Endodermal cell (in vitro differentiated cells): ENCODE measurements at regions not wholly inside any gene's neighbourhood (a gene's known extent, or its start where the extent isn't known, plus 50 kb on each side); places are given as distances from the start of the nearest gene placed in this dataset.

Experiments
- DNase-seq: peaks from one replicate; pipeline ENCODE4 v3.0.0-alpha.2; 2017
- H3K27ac ChIP-seq: 2 replicates; pipeline ENCODE4 v1.5.1; 2013; ENCODE audit warnings: mild to moderate bottlenecking, low read depth, low read length, moderate library complexity
- H3K27me3 ChIP-seq: 2 replicates; pipeline ENCODE4 v1.6.1; 2013; ENCODE audit warnings: mild to moderate bottlenecking, low read length, moderate library complexity; ENCODE audit not compliant: insufficient read depth, control insufficient read depth, poor library complexity, severe bottlenecking
- H3K36me3 ChIP-seq: 2 replicates; pipeline ENCODE4 v1.7.0; 2013; ENCODE audit warnings: mild to moderate bottlenecking, low read length, moderate library complexity; ENCODE audit not compliant: control insufficient read depth, insufficient read depth
- H3K4me1 ChIP-seq: one replicate; pipeline ENCODE4 v1.7.0; 2013; ENCODE audit warnings: low read length; ENCODE audit not compliant: control insufficient read depth, insufficient read depth
- H3K4me3 ChIP-seq: 2 replicates; pipeline ENCODE4 v1.5.1; 2013; ENCODE audit warnings: mild to moderate bottlenecking, low read length, moderate library complexity
- H3K9ac ChIP-seq: 2 replicates; pipeline ENCODE4 v1.6.1; 2013; ENCODE audit warnings: mild to moderate bottlenecking, low read length, moderate library complexity; ENCODE audit not compliant: poor library complexity, severe bottlenecking; ENCODE audit errors: extremely low read depth
- H3K9me3 ChIP-seq: 2 replicates; pipeline ENCODE4 v1.6.1; 2013; ENCODE audit warnings: mild to moderate bottlenecking, low read length, moderate library complexity; ENCODE audit not compliant: control insufficient read depth
- H3K27ac Mint-ChIP-seq: 2 replicates; pipeline ENCODE4 v1.8.0; 2020; ENCODE audit warnings: mixed read lengths
- H3K27me3 Mint-ChIP-seq: 2 replicates; pipeline ENCODE4 v1.8.0; 2021; ENCODE audit warnings: mild to moderate bottlenecking, mixed read lengths; ENCODE audit not compliant: insufficient read depth
- H3K36me3 Mint-ChIP-seq: 2 replicates; pipeline ENCODE4 v1.8.0; 2020; ENCODE audit warnings: low read depth, mixed read lengths
- H3K4me1 Mint-ChIP-seq: 2 replicates; pipeline ENCODE4 v1.8.0; 2020; ENCODE audit warnings: mixed read lengths
- H3K4me3 Mint-ChIP-seq: 2 replicates; pipeline ENCODE4 v1.8.0; 2020; ENCODE audit warnings: mild to moderate bottlenecking, moderate library complexity, mixed read lengths
- H3K9me3 Mint-ChIP-seq: 2 replicates; pipeline ENCODE4 v1.8.0; 2020; ENCODE audit warnings: mild to moderate bottlenecking, mixed read lengths
- CTCF ChIP-seq: fragments of 200-600 bp; sonication (generic); conservative IDR thresholded peaks from 2 replicates; pipeline ENCODE4 v1.5.0; 2021; ENCODE audit warnings: antibody characterized with exemption, mild to moderate bottlenecking
- WGBS, 2 experiments: methylation state at CpG; one replicate each; pipeline versions ENCODE4 v1.1.5 to v1.1.7; 2013; ENCODE audit warnings: missing lambda C conversion rate in 2 of 2, mixed read lengths in 1 of 2; ENCODE audit not compliant: insufficient coverage in 1 of 2, insufficient read length in 1 of 2; 5-methylcytosine and 5-hydroxymethylcytosine counted together

GRCh38 chr6:105851113-105851580, 235.0 kb upstream of the PRDM1 start:
- peak; percentile 78 for DNase-seq
- H3K4me1 Mint-ChIP-seq: peaks cover 23% of the 10 kb centered on the region
- H3K27me3 Mint-ChIP-seq: peaks cover 2% of the 10 kb centered on the region
- Histone ChIP-seq H3K27ac (no peak overlapping the region), H3K9ac (no peak overlapping the region), H3K36me3 (no peaks in the 10 kb centered on the region), H3K4me1 (peaks cover 12% of the 10 kb centered on the region), H3K4me3 (peak overlapping the region; percentile 38), H3K27me3 (no peaks in the 10 kb centered on the region), H3K9me3 (peaks cover 6% of the 10 kb centered on the region)
- peaks cover 4% of the 10 kb centered on the region for H3K36me3 Mint-ChIP-seq
- H3K27ac Mint-ChIP-seq: peak overlapping the region; percentile 22
- peaks cover 19% of the 10 kb centered on the region for H3K9me3 Mint-ChIP-seq
- no peak overlapping the region for H3K4me3 Mint-ChIP-seq
- no peak for TF ChIP-seq CTCF
- WGBS, 2 experiments: 30 to 41% methylated on average over 4 to 10 of the region's 10 CpGs

- Histone ChIP-seq H3K4me1 (peaks cover 12% of the 10 kb centered on the region), H3K36me3 (no peaks in the 10 kb centered on the region), H3K27me3 (no peaks in the 10 kb centered on the region), H3K9me3 (peaks cover 5% of the 10 kb centered on the region), H3K9ac (no peak overlapping the region), H3K27ac (no peak overlapping the region), H3K4me3 (no peak overlapping the region)
- peaks cover 2% of the 10 kb centered on the region for H3K27me3 Mint-ChIP-seq
- H3K4me1 Mint-ChIP-seq: peaks cover 23% of the 10 kb centered on the region
- peak overlapping the region; percentile 22 for H3K27ac Mint-ChIP-seq
- WGBS, 2 experiments: 82 to 90% methylated on average over 6 to 11 of the region's 11 CpGs
- peaks cover 12% of the 10 kb centered on the region for H3K9me3 Mint-ChIP-seq
- no peak for DNase-seq
- no peak for TF ChIP-seq CTCF
- no peak overlapping the region for H3K4me3 Mint-ChIP-seq
- H3K36me3 Mint-ChIP-seq: peaks cover 4% of the 10 kb centered on the region
Measured at GRCh38 chr6:105850261-105851112, 235.6 kb upstream of the PRDM1 start.

GRCh38 chr6:105849746-105850145, 236.4 kb upstream of the PRDM1 start:
- Histone ChIP-seq H3K36me3 (no peaks in the 10 kb centered on the region), H3K27me3 (no peaks in the 10 kb centered on the region), H3K27ac (no peak overlapping the region), H3K9me3 (no peaks in the 10 kb centered on the region), H3K4me3 (no peak overlapping the region), H3K9ac (no peak overlapping the region), H3K4me1 (peaks cover 12% of the 10 kb centered on the region)
- peaks cover 7% of the 10 kb centered on the region for H3K9me3 Mint-ChIP-seq
- peaks cover 2% of the 10 kb centered on the region for H3K36me3 Mint-ChIP-seq
- H3K27ac Mint-ChIP-seq: no peak overlapping the region
- H3K4me3 Mint-ChIP-seq: no peak overlapping the region
- H3K27me3 Mint-ChIP-seq: peaks cover 2% of the 10 kb centered on the region
- DNase-seq: no peak
- peaks cover 23% of the 10 kb centered on the region for H3K4me1 Mint-ChIP-seq
- TF ChIP-seq CTCF: no peak
- 97 to 100% methylated on average over 2 to 6 of the region's 6 CpGs for WGBS, 2 experiments
